ENCODE measurements at regions not wholly inside any gene's neighbourhood (a gene's known extent, or its start where the extent isn't known, plus 50 kb on each side); places are given as distances from the start of the nearest gene placed in this dataset.

DNA sequence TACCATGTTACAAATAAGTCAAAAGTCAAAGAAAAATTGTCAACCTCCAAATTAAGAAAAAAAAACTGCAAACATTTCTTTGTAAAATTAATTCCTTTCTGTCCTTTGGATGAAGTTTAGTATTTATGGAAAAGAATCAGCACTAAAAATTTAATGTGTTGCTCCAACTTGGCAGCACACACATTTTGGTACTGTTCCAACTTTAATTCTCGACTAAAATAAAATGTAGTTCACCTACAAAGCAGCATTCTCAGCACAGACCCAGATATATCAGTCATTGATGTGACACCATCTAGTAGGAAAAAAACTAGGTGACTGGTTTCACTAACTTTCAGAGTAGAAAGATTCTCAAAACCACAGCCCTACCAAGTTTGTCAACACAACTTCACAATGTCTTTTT lies 131.7 kb upstream of the ROBO2 start:
- H3K4me1 Mint-ChIP-seq: peaks cover 8% of the 10 kb centered on the region
- no peak for TF ChIP-seq CTCF (IDR thresholded peaks at IDR 0.05; ENCODE audit: unreplicated experiment)
- no peak overlapping the region for H3K4me3 Mint-ChIP-seq
- peaks cover 2% of the 10 kb centered on the region for H3K36me3 Mint-ChIP-seq
- DNase-seq (ENCODE audit: low spot score in 2 of 2, unreplicated experiment in 2 of 2): no peak
- H3K27me3 Mint-ChIP-seq (ENCODE audit: low read depth): no peaks in the 10 kb centered on the region
- H3K9me3 Mint-ChIP-seq: peaks cover 14% of the 10 kb centered on the region
- peak overlapping the region; percentile 65 for H3K27ac Mint-ChIP-seq

GRCh38 chr3:76912841-76913383 lies 127.0 kb upstream of the ROBO2 start:
- Mint-ChIP-seq H3K27me3 (ENCODE audit: low read depth) (no peaks in the 10 kb centered on the region), H3K4me3 (no peak overlapping the region), H3K36me3 (no peaks in the 10 kb centered on the region), H3K4me1 (peaks cover 8% of the 10 kb centered on the region), H3K9me3 (peaks cover 4% of the 10 kb centered on the region), H3K27ac (no peak overlapping the region)
- TF ChIP-seq CTCF (IDR thresholded peaks at IDR 0.05; ENCODE audit: unreplicated experiment): no peak
- DNase-seq (ENCODE audit: low spot score in 2 of 2, unreplicated experiment in 2 of 2): no peak

GRCh38 chr3:76917436-76917835 lies 122.5 kb upstream of the ROBO2 start:
- H3K4me1 Mint-ChIP-seq: peaks cover 3% of the 10 kb centered on the region
- peaks cover 4% of the 10 kb centered on the region for H3K9me3 Mint-ChIP-seq
- TF ChIP-seq CTCF (IDR thresholded peaks at IDR 0.05; ENCODE audit: unreplicated experiment): no peak
- no peak overlapping the region for H3K4me3 Mint-ChIP-seq
- no peaks in the 10 kb centered on the region for H3K36me3 Mint-ChIP-seq
- H3K27me3 Mint-ChIP-seq (ENCODE audit: low read depth): no peaks in the 10 kb centered on the region
- no peak overlapping the region for H3K27ac Mint-ChIP-seq
- DNase-seq (ENCODE audit: low spot score in 2 of 2, unreplicated experiment in 2 of 2): no peak

GRCh38 chr3:76920511-76920910 lies 119.4 kb upstream of the ROBO2 start:
- H3K36me3 Mint-ChIP-seq: no peaks in the 10 kb centered on the region
- H3K9me3 Mint-ChIP-seq: peaks cover 4% of the 10 kb centered on the region
- DNase-seq (ENCODE audit: low spot score in 2 of 2, unreplicated experiment in 2 of 2): no peak
- no peak overlapping the region for H3K27ac Mint-ChIP-seq
- no peaks in the 10 kb centered on the region for H3K27me3 Mint-ChIP-seq (ENCODE audit: low read depth)
- no peak overlapping the region for H3K4me3 Mint-ChIP-seq
- no peaks in the 10 kb centered on the region for H3K4me1 Mint-ChIP-seq
- TF ChIP-seq CTCF (IDR thresholded peaks at IDR 0.05; ENCODE audit: unreplicated experiment): no peak

DNA sequence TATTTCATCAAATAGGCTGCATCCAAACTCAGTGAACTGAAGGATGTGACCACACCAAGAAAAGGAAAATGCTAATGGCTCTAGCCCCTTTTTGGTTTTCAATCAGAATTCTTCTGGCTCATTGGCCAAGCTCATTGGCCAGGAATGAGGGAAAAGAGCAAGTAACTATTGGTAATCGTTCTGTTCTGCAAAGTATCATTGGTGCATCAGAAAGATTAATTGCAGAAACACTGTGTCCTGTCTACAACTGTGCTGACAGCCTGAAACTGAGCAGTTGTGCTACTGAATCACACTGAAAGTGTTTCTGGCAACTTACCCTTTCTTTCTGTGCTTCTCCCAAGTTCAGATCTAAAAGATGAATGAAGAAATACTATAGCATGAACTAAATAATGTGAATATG lies 116.4 kb upstream of the ROBO2 start:
- no peak overlapping the region for H3K4me3 Mint-ChIP-seq
- no peak for DNase-seq (ENCODE audit: low spot score in 2 of 2, unreplicated experiment in 2 of 2)
- H3K9me3 Mint-ChIP-seq: no peaks in the 10 kb centered on the region
- H3K27me3 Mint-ChIP-seq (ENCODE audit: low read depth): no peaks in the 10 kb centered on the region
- H3K4me1 Mint-ChIP-seq: peaks cover 8% of the 10 kb centered on the region
- no peak for TF ChIP-seq CTCF (IDR thresholded peaks at IDR 0.05; ENCODE audit: unreplicated experiment)
- H3K36me3 Mint-ChIP-seq: no peaks in the 10 kb centered on the region
- no peak overlapping the region for H3K27ac Mint-ChIP-seq

DNA sequence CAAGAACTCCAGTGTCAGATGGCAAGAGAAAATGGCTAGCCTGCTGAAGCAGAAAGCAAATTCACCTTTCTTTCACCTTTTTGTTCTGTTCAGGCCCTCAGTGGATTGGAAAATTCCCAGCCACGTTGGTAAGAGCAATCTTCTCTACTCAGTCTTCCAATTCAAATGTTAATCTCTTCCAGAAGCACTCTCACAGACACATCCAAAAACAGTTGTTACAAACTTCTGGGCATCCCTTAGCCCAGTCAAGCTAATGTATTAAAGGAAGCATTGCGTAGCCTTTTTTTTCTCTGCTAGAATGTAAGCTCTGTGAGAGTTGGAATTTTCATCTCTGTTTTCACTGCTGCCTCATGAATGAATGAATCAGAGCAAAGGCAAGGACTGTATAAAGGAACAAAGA lies 109.2 kb upstream of the ROBO2 start:
- Mint-ChIP-seq H3K27me3 (ENCODE audit: low read depth) (no peaks in the 10 kb centered on the region), H3K27ac (no peak overlapping the region), H3K4me3 (no peak overlapping the region), H3K36me3 (no peaks in the 10 kb centered on the region), H3K4me1 (peaks cover 8% of the 10 kb centered on the region), H3K9me3 (no peaks in the 10 kb centered on the region)
- no peak for TF ChIP-seq CTCF (IDR thresholded peaks at IDR 0.05; ENCODE audit: unreplicated experiment)
- no peak for DNase-seq (ENCODE audit: low spot score in 2 of 2, unreplicated experiment in 2 of 2)
